NOMO-1 treated with DMSO at 0.1 percent for 48 hours (cell line): ENCODE measurements at regions not wholly inside any gene's neighbourhood (a gene's known extent, or its start where the extent isn't known, plus 50 kb on each side); places are given as distances from the start of the nearest gene placed in this dataset.

ENCODE experiments used
- DNase-seq: peaks from one replicate; lab custom pipeline; 2025; ENCODE audit not compliant: unreplicated experiment; lab: John Stamatoyannopoulos, UW

DNA sequence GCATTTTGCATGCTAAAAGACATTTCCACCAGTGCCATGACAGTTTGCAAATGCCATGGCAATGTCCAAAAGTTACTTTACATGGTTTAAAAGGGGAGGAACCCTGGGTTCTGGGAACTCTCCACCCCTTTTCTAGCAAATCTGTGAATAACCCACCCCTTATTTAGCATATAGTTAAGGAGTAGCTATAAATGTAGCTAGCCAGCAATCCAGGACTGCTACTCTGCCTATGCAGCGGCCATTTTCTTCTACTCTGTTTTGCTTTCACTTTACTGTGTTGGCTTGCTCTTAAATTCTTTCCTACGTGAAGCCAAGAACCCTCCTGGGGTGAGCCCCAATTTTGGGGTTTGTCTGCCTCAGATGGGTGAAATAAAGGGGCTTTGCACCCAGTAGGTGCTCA lies 141.0 kb downstream of the PTPN11 start:
- DNase-seq: no peak

- no peak for DNase-seq
Measured at GRCh38 chr12:112564160-112564784, 145.5 kb downstream of the PTPN11 start.

DNA sequence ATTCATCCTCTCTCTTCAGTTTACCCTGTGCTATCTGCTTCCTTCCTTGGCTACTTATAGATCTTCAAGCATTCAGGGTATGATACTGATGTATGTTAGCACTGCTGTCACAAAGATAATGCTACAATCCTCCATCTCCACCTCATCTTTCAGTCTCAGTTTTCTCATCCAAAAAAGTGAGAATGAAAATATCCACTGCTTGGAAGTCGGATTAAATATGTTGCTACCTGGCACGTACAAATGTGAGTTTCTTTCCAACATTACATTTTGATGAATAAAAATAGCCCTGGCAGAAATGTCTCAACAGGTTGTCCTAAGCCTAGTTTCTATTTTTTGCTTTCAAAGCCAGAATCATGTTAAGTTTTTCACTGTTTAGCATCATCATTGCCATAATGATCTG lies 149.9 kb downstream of the PTPN11 start:
- DNase-seq: no peak

DNA sequence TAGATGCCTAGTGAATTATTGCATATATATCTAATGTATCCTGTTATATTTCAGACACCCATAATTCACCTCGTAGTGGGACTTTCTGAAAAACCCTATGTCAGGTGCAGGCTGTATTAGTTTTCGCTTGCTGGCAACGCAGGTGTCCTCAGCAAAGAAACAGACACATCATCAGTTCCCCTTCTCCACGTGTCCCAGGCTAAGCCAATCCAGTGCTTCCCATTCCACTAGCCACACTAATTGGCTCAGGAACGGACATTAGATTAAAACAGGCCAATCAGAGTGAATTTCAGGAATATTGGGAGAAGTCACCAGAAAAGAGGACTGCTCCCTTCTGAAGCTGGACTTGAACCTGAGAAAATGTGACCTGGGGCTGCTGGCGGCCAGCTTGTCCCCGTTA lies 151.3 kb downstream of the PTPN11 start:
- no peak for DNase-seq

DNA sequence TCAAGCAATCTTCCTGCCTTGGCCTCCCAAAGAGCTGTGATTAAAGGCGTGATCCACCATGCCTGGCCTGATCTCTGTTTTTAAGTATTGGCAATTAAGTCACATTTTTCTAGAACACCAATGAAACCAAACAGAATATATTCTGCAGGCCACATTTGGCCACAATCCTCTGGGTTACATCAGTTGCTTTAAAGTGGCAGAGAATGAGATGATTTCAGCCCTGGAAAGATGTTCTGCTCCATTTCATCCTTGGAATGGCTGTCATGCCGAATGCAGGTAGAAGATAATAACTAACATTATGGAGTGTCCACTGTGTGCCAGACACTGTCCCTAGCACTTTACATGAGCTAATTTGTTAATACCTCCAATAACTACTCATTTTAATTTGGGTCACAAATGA lies 154.4 kb downstream of the PTPN11 start:
- no peak for DNase-seq

- DNase-seq: no peak
Measured at GRCh38 chr12:112574896-112575558, 156.3 kb downstream of the PTPN11 start.

GRCh38 chr12:112575559-112576067 lies 156.9 kb downstream of the PTPN11 start:
- DNase-seq: no peak

- no peak for DNase-seq
Measured at GRCh38 chr12:112577473-112578329, 159.0 kb downstream of the PTPN11 start.

DNA sequence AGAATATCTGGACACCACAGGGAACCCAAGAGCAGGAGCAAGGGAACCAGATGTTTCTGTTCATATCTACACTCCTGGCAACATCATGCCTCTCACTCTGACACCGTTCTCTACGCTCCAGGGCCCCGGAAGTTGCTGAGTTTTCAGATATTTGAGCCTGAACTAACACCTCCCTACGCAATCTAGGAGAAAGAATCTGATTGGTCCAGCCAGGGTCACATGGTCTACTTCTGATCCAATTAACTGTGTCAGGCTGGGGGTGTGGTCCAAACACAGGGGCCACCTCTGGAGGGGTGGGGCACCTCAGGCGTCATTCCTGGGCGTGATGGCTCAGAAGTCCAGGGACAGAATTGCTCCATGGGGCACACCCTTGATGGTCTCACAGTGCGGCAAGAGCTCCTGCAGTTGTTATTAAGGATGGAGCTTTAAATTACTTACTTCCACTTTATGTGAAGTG lies 165.5 kb downstream of the PTPN11 start:
- DNase-seq: no peak

GRCh38 chr12:112586148-112586783 lies 167.5 kb downstream of the PTPN11 start:
- no peak for DNase-seq

GRCh38 chr12:112589275-112589674 lies 170.5 kb downstream of the PTPN11 start:
- DNase-seq: no peak

GRCh38 chr12:112590281-112590680 lies 171.5 kb downstream of the PTPN11 start:
- DNase-seq: no peak

GRCh38 chr12:112591488-112591887 lies 172.7 kb downstream of the PTPN11 start:
- no peak for DNase-seq

GRCh38 chr12:112595410-112595809 lies 176.7 kb downstream of the PTPN11 start:
- no peak for DNase-seq

DNA sequence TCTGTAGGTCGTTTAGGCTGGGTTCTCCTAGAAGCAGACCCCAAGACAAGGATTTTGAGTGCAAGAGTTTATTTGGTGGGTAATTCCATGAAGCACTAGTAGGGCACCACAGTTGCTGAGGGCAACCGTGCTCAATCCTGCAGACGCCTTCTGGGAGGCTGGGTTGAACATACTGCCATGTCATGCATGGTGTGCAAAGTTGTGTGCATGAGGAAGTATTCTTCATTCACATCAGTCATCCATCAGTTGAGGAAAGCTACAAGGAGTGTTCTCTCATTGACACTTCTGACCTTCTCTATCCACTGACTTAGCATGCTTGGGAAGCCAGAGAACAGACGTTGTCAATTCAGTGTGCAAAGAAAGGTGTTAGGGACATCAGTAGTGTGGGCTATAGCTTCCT lies 179.2 kb downstream of the PTPN11 start:
- no peak for DNase-seq

GRCh38 chr12:112598626-112599025 lies 179.9 kb downstream of the PTPN11 start:
- no peak for DNase-seq

DNA sequence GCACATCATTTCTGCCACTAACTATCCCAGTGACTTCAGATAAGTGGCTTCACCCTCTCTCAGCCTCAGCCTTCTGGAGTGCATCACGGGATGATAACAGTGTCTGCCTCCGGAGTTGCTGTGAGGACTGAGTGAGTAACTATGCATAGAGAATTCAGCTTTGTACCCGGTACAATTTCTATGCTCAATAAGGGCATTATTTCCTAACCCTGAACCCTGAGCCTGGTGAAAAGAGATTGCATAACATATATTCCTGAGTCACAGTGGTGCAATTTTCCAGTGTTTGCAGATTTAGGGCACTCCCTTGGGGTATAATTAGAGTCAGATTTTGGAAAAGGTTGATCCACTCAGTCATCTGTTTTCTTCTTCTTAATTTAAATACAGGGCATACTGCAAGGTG lies 181.1 kb downstream of the PTPN11 start:
- DNase-seq: no peak

- DNase-seq: no peak
Measured at GRCh38 chr12:112602150-112602549, 183.4 kb downstream of the PTPN11 start.

GRCh38 chr12:112606611-112607365 lies 184.8 kb upstream of the RPH3A start:
- no peak for DNase-seq

GRCh38 chr12:112607427-112607826 lies 184.1 kb upstream of the RPH3A start:
- no peak for DNase-seq

GRCh38 chr12:112611908-112612307 lies 179.6 kb upstream of the RPH3A start:
- DNase-seq: no peak
